Epithelial cell of proximal tubule (primary cell): ENCODE measurements at regions not wholly inside any gene's neighbourhood (a gene's known extent, or its start where the extent isn't known, plus 50 kb on each side); places are given as distances from the start of the nearest gene placed in this dataset.
A peak's percentile ranks its signal among the peaks of the same experiment; 100 is the strongest.

Experiments used
- DNase-seq: peaks from one replicate; pipeline ENCODE4 v3.0.0-alpha.2; 2011; ENCODE audit warnings: low read depth
- H3K4me3 ChIP-seq: 2 replicates; pipeline ENCODE4 v1.5.1; 2011; ENCODE audit warnings: low read depth, mild to moderate bottlenecking, low read length
- TF ChIP-seq, protein P1 (sequence below): conservative IDR thresholded peaks from 2 replicates; pipeline ENCODE4 v1.5.1; 2012; ENCODE audit warnings: low read depth, mild to moderate bottlenecking, low read length

DNA sequence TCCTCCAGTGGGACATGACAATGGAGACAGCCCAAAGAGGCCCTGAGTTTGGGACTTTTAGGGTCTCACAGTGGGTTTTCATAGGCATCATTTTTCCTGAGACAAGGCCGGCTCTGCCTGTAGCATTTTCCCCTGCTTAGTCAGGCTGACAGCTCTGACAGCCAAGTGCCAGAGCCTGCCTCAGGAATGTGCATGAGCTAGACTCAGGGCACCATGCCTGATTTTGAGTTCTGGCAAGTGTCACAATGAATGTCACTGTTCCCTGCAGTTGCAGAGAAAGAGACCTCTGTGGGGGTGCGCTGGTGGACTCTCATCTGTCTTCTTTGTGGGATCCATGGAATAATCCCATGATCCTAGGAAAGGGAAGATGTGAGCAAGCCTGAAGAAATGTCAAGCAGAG is 343.3 kb upstream of the TSPY4 start:
- no peak for DNase-seq
- no peak overlapping the region for H3K4me3 ChIP-seq
- TF ChIP-seq, protein P1, sequence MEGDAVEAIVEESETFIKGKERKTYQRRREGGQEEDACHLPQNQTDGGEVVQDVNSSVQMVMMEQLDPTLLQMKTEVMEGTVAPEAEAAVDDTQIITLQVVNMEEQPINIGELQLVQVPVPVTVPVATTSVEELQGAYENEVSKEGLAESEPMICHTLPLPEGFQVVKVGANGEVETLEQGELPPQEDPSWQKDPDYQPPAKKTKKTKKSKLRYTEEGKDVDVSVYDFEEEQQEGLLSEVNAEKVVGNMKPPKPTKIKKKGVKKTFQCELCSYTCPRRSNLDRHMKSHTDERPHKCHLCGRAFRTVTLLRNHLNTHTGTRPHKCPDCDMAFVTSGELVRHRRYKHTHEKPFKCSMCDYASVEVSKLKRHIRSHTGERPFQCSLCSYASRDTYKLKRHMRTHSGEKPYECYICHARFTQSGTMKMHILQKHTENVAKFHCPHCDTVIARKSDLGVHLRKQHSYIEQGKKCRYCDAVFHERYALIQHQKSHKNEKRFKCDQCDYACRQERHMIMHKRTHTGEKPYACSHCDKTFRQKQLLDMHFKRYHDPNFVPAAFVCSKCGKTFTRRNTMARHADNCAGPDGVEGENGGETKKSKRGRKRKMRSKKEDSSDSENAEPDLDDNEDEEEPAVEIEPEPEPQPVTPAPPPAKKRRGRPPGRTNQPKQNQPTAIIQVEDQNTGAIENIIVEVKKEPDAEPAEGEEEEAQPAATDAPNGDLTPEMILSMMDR: no peak

DNA sequence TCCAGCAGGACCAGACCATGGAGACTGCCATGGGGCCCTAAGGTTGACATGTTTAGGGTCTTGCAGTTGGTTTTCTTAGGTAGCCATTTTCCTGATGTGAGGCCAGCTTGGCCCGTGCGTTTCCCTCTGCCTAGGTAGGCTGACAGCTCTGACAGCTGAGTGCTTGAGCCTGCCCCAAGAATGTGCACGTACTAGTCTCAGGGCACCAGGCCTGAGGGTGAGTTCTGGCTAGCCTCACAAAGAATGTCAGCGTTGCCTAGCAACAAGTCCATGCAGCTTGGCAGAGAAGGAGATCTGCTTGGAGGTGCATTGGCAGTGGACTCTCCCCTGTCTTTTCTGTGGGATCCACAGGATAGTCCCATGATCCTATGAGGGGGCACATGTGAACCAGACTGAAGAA is 336.0 kb upstream of the TSPY4 start:
- TF ChIP-seq, protein P1: no peak
- peak; percentile 2 for DNase-seq
- H3K4me3 ChIP-seq: no peak overlapping the region

DNA sequence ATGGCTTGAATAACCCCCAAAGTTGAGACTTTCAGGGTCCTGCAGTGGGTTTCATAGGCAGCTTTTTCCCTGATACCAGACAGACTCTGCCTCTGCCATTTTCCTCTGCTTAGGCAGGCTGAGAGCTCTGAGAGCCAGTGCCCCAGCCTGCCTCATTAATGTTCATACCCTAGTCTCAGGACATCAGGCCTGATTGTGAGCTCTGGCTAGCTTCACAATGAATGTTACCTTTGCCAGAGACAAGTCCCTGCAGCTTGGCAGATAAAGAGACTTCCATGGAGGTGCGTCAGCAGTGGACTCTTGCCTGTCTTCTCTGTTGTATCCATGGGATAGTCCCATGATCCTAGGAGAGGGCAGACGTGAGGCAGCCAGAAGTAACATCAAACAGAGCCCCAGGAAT is 333.5 kb upstream of the TSPY4 start:
- no peak for DNase-seq
- no peak overlapping the region for H3K4me3 ChIP-seq
- TF ChIP-seq, protein P1: no peak

DNA sequence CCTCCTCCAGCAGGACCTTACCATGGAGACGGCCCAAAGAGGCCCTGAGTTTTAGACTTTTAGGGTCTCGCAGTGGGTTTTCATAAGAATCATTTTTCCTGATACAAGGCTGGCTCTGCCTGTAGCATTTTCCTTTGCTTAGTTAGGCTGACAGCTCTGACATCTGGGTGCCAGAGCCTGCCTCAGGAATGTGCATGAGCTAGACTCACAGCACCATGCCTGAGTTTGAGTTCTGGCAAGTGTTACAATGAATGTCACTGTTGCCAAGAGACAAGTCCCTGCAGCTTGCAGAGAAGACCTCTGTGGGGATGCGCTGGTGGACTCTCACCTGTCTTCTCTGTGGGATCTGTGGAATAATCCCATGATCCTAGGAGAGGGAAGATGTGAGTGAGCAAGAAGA is 328.6 kb upstream of the TSPY4 start:
- no peak for DNase-seq
- TF ChIP-seq, protein P1: no peak
- no peak overlapping the region for H3K4me3 ChIP-seq

DNA sequence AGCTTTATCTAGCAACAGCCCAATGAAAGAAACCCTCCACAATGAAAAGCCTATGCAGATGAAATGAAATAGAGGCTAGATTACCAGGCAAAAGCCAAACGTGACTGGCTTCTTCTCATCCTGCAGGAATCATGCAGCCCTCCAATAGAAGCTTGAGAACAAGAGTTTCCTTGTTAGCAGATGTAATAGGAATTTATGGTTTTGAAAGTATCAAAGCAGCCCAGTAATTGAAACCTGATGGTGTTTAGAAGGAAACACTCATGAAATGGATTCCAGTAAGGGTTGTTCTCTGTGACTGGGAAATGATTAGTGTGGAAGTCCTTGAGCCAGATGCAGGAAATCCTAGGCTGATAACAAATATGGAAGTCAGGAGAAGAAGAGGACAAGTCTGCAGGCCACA is 320.3 kb upstream of the TSPY4 start:
- H3K4me3 ChIP-seq: no peak overlapping the region
- TF ChIP-seq, protein P1: no peak
- DNase-seq: no peak

DNA sequence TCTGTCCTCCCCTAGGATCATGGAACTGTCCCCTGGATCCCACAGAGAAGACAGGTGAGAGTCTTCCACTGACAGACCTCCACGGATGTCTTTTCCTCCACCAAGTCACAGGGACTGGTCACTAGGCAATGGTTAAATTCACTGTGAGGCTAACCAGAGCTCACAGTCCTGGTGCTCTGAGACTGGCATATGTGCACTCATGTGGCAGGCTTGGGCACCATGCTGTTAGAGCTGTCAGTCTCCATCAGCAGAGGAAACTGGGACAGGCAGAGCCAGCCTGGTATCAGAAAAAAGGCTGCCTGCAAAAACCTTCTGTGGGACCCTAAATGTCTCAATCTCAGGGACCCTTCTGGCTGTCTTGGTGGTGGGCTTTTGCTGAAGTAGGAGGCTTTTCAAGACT is 318.9 kb upstream of the TSPY4 start:
- no peak overlapping the region for H3K4me3 ChIP-seq
- TF ChIP-seq, protein P1: no peak
- no peak for DNase-seq

DNA sequence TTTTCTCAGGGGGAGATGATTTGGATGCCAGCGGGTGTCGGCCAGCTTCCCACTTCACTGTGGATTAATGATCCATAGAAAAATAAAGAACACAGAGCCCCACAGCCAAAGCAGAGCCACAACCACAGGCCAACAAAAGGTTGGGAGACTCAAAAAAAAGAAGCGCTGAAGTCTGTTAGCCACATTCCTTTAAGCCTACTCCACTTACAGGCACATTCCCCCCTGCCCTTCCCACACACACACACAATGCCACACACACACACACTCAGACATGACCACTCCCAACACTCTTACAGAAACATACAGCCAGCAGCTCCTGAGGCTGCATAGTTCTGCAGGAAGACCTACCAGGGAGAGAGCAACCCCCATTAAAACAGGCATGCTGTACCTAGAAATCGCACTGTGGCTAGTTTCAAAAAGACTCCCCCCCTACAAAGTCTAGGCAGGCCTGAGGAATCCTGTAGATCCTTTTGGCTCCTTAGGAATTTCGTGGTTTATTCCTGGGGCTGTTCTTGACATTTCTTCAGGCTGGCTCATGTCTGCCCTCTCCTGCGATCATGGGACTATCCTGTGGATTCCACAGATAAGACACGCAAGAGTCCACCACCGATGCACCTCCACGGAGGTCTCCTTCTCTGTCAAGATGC is 309.4 kb upstream of the TSPY4 start:
- DNase-seq: no peak
- TF ChIP-seq, protein P1: no peak
- H3K4me3 ChIP-seq: no peak overlapping the region
